ENCODE measurements at regions not wholly inside any gene's neighbourhood (a gene's known extent, or its start where the extent isn't known, plus 50 kb on each side); places are given as distances from the start of the nearest gene placed in this dataset.

DNA sequence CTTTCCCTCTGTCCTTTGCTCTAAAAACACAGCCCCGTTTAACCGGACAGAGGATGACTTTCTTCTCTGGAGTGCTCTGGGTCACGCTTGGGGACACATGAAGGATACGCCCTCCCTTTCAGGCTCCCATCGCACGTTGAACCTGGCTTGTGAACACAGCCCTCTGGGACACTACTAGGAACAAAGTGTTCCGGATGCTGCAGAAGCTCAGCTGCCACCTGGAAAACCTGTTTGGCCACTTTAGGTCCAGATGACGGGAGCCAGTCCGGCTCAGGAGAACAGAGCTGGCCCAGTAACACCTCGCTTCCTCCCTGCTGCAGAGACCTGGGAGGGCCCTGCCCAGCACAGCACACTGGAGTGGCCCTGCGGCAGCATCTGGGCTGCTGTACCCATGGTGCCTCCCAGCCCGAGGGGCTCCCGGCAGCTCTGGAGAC is 60.1 kb downstream of the GADD45G start:
- TF ChIP-seq, protein P1, sequence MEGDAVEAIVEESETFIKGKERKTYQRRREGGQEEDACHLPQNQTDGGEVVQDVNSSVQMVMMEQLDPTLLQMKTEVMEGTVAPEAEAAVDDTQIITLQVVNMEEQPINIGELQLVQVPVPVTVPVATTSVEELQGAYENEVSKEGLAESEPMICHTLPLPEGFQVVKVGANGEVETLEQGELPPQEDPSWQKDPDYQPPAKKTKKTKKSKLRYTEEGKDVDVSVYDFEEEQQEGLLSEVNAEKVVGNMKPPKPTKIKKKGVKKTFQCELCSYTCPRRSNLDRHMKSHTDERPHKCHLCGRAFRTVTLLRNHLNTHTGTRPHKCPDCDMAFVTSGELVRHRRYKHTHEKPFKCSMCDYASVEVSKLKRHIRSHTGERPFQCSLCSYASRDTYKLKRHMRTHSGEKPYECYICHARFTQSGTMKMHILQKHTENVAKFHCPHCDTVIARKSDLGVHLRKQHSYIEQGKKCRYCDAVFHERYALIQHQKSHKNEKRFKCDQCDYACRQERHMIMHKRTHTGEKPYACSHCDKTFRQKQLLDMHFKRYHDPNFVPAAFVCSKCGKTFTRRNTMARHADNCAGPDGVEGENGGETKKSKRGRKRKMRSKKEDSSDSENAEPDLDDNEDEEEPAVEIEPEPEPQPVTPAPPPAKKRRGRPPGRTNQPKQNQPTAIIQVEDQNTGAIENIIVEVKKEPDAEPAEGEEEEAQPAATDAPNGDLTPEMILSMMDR (IDR thresholded peaks at IDR 0.05), result no peak
- TF ChIP-seq POLR2AphosphoS5 (IDR thresholded peaks at IDR 0.05), result peak; percentile 62 to 92 (median 69)

Measured in breast epithelium (tissue), 3 donors.